C4-2B (cell line): ENCODE measurements at regions not wholly inside any gene's neighbourhood (a gene's known extent, or its start where the extent isn't known, plus 50 kb on each side); places are given as distances from the start of the nearest gene placed in this dataset.

Source experiments
- H3K27ac ChIP-seq: fragments of 450-650 bp; 2 replicates; pipeline ENCODE4 v1.5.1; 2017
- CTCF ChIP-seq: fragments of 450-650 bp; conservative IDR thresholded peaks from 2 replicates; pipeline ENCODE4 v1.5.1; 2017; ENCODE audit warnings: mild to moderate bottlenecking
- ZFX ChIP-seq: fragments of 450-650 bp; IDR thresholded peaks from 2 replicates; pipeline ENCODE4 v1.6.1; 2017

GRCh38 chr6:33921745-33922144 lies 117.9 kb upstream of the MLN start:
- TF ChIP-seq CTCF, result no peak
- TF ChIP-seq ZFX, result no peak

GRCh38 chr6:33918175-33918695 lies 114.4 kb upstream of the MLN start:
- TF ChIP-seq CTCF (no peak), ZFX (no peak)
- H3K27ac ChIP-seq, result no peak overlapping the region

More at GRCh38 chr6:33921745-33922144, 117.9 kb upstream of the MLN start:
- H3K27ac ChIP-seq, result no peak overlapping the region

DNA sequence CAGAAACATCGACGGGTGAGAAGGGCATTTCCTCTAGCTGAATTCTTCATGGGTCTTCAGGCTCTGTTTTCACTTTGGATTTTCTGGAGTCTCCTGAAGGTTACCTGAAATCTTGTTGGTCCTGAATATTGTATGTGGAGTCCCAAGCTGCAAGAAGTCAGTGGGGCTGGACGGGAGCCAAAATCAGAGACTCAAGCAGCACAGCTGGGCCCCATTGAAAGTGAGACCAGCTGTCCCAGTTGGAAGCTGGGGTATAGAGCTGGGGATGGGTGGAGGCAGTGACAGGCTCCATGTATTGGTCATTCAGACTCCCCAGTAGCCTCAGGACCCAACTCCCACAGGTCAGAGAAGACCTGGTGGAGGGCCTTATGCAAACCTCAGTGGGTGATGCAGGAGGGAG lies 111.3 kb upstream of the MLN start:
- no peak overlapping the region for H3K27ac ChIP-seq
- TF ChIP-seq CTCF (no peak), ZFX (no peak)

DNA sequence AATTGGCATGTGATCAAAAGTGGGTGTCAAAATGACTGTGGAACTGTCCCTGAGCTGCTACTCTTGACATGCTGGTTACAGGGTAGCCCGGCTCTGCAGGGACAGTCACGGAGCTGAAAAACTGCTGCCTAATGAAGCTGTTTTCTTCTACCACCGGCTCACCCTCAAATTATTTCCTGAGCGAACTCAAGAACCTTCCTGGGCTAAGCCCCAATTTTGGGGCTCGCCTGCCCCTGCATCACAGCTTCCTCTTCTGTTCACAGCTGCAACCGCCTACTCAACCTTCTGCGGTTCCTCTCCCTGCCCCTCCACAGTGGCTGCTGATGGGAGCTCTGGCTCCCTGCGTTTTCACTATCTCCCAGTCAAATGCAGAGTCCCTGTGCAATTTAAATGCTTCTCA lies 110.8 kb upstream of the MLN start:
- TF ChIP-seq ZFX, result no peak
- TF ChIP-seq CTCF, result no peak
- no peak overlapping the region for H3K27ac ChIP-seq

GRCh38 chr6:33912195-33912594 lies 108.4 kb upstream of the MLN start:
- TF ChIP-seq CTCF (no peak), ZFX (no peak)
- no peak overlapping the region for H3K27ac ChIP-seq

- no peak overlapping the region for H3K27ac ChIP-seq
Measured at GRCh38 chr6:33911488-33911887, 107.7 kb upstream of the MLN start.

GRCh38 chr6:33910594-33910993 lies 106.8 kb upstream of the MLN start:
- no peak for TF ChIP-seq ZFX
- no peak for TF ChIP-seq CTCF
- H3K27ac ChIP-seq, result no peak overlapping the region

More at GRCh38 chr6:33911488-33911887, 107.7 kb upstream of the MLN start:
- no peak for TF ChIP-seq ZFX
- TF ChIP-seq CTCF, result no peak
